GM21576 (cell line): ENCODE measurements at regions not wholly inside any gene's neighbourhood (a gene's known extent, or its start where the extent isn't known, plus 50 kb on each side); places are given as distances from the start of the nearest gene placed in this dataset.

Source experiments
- ATAC-seq: cut with Tn5 transposase; IDR thresholded peaks from one replicate; pipeline ENCODE4 v1.9.1; 2021; ENCODE audit warnings: mild to moderate bottlenecking, moderate library complexity; ENCODE audit not compliant: unreplicated experiment

DNA sequence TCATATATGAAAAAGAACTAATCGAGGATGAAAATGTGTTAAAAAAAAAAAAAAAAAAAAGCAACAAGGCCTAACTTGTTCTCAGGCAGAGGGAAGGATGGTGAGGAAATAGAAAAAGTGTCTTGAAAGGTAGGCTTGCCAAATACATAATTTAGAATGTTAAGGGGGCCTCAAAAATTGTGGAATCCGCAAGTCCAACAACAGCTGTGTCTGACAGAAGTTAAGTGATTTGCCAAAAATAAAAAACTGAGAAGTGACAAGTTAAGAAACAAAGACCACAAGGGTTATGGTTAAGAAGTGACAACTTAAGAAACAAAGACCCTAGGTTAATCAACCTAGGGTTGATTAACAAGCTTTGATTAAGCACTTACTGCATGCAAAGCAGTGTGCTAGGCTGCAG lies 110.6 kb downstream of the P2RY1 start:
- no peak for ATAC-seq

DNA sequence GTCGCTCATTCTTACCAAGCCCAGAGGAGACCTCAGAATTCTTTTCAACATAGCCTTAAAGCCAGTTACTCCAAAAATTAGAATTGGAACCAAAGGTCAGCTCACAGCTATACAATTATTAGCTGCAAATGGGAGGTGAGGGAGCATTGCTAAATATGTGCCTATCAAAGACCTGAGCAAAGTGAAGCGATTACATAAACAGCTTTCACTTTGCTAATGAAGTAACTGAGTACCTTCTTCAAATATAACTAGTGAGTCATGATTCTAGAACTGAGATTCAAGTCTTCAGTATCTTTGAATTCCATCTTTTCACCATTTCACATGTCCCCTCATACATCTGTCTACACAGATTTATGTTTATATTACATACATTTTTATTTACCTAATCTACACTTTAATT lies 122.6 kb downstream of the P2RY1 start:
- ATAC-seq, result no peak

DNA sequence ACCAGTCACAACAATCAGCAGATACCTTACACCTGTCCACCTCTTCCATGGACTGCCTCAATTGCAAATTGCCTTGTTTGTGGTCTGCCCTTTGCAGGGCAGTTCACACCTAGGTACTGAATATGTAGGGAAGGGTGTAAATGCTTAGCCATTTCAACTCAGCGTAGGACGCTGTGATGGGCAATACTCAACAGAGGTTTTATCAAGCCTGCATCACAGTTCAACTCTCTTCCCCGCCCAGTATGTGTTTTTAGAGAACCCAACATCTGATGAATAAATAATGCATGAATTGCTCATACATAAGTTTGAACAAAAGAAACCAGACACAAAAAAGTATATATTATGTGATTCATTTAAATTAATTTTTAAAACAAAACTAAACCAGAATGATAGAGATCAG lies 124.4 kb downstream of the P2RY1 start:
- no peak for ATAC-seq

DNA sequence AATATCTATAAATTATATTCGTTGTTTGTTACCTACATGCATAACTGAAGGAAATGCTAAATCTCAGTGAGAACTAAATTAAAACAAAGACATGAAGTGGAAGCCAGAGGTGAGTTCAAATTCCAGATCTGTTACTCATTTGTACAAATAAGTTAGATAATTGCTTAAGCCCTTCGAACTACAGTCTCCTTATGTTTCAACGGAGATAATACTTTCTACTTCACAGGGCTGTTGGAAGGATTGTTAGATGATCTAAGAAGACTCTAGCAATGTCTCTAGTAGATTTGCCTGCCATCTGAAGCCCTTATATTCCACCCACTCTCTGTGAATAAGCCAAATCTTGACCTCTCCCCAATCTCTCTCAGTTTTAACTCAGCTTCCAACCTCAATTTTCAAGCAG lies 125.8 kb downstream of the P2RY1 start:
- no peak for ATAC-seq

DNA sequence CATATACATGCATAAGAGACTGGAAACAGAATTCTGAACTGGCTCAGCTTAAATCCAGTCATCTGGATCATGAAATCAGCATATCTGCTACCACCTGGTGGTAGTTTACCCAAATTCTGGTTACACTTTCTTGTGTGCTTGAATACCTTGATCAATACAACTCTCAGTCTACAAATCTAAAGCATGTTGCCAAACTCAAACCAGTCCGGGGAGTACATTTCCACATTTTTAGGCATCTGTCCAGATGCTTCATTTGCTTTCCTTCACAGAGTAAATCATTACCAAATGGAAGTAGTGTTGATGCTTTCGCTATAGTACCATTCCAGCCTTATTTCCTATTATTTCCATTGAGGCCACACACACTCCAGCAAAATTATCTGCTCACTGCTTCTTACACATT lies 126.4 kb downstream of the P2RY1 start:
- peak; percentile 55 for ATAC-seq

DNA sequence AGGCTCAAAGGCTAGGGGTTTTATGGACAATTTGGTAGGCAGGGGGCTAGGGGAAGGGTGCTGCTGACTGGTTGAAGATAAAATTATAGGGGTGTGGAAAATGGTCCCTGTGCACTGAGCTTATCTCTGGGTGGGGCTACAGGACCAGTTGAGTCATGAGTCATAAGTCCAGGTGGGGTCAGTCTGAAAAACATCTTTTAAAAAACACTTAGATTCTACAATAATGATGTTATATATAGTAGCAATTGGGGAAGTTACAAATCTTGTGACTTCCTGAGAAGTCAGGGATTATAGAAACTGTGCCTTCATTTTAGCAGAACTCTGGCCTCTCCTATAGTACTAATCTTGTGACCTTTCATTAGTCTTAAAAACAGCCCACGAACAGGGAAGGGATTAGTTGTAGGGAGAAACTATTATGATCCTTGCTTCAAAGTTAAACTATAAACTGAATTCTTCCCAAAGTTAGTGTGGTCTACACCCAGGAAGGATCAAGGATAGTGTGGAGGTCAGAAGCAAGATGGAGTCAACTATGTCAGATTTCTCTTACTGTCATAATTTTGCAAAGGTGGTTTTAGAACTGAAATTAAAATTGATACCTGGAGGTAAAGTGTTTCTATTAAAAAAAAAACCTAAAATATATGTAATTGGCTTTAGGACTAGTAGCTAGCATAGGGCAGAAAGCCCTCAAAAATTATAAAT lies 130.1 kb downstream of the P2RY1 start:
- ATAC-seq, result no peak

DNA sequence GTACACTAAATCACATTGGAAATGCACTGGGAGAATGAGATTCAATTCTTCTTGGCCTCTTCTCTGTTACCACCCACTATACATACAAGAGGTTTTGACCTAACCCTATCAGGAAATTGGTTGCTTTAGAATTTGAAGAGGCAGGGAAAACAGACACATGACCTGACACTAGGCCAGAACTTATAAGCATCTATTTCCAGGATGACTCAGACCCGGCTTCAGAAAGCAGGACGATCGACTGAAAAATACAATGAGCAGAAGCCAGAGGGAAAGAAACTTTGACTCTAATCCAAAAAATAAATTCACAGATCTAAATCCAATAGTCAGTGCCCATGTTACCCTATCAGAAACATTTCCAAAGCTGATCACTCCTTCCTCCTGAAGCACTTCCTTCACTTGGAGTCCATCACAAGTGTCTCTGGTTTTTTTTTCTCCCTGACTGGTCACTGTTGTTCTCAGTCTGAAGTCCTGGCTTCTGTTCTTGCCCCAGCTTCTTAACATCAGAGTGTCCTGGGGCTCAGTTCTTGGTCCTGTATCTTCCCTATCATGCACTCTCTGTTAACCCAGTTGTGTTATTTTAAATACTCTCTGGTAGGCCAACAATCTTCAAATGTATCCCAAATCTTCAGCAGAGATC lies 133.6 kb downstream of the P2RY1 start:
- ATAC-seq, result no peak

DNA sequence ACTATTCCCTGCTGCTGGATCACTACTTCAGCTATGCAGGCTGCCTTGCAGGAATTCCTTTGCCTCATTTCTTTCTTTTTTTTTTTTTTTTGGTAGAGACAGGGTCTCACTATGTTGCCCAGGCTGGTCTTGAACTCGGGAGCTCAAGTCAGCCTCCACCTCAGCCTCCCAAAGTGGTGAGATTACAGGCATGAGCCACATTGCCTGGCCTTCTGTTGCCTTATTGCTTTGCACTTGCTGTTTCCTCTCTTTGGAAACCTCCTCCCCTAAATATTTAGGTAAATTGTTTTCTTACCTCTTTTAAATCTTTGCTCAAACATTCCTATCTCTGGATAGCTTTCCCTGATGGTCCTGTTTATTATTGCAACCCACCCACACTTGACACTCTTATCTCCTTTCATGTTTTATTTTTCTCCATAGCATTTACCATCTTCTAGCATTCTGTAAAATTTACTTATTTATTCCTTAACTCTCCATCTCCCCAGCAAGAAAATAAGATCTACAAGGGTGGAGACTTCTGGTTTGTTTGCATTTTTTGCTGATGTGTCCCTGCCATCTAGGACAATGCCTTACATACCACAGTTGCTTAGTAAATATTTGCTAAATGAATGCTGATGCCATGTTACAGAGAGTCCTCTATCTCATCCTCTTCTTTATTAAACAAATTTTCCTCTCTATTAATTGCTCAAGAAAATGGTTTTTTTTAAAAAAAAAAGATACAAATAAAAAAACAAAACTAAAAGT lies 134.8 kb downstream of the P2RY1 start:
- ATAC-seq, result no peak

DNA sequence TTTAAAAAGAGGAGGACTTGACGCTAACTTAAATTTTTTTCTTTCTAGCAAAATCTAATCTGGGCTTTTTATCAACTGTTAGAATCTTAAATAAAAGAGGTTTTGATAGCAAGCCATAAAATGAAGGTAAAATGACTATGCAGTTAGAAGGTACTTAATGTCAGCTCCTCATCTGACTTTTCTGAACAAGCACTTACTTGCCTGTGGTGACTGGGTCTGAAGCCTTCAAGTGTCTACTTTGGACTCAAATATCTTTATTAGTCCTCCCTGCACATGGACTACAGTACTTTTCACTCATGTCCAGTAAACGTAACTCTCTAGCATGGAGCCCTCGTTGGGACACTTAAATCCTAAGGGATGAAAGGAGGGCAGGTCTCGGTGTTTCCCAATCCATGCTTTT lies 135.9 kb downstream of the P2RY1 start:
- no peak for ATAC-seq

DNA sequence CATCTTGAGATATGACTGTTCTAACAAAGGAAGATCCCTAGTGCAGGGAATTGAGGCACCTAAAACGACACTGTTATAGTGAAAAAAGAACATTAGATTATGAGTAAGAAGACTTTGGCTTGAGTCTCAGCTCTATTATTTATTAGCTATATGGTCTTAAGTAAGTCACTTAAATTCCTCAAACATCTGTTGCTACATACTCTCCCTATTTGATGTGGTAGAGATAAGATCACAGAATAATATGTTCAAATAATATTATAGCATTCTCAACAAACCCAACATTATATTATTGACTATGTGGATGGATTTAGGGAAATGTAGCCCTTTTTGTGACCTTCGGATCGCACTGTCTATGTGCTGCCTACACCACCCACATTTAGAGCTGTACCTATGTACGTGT lies 136.9 kb downstream of the P2RY1 start:
- ATAC-seq, result no peak

DNA sequence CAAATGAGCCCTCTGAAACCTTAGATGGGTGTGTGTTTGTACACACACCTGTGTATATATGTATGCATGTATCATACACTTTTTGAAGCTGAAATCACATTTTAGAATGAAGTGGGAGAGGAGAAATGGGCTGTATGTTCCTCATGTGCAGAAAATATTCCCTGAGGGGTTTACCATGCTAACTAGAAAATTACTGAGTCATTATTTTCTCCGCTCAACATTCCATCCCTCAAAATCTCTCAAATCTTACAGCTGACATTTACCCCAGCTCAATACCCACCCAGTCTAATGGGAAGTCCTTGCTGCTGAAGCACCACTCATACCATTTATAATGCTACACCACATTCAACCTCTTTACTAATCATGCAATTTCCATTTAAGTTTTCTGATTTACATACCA lies 138.6 kb downstream of the P2RY1 start:
- ATAC-seq, result no peak

DNA sequence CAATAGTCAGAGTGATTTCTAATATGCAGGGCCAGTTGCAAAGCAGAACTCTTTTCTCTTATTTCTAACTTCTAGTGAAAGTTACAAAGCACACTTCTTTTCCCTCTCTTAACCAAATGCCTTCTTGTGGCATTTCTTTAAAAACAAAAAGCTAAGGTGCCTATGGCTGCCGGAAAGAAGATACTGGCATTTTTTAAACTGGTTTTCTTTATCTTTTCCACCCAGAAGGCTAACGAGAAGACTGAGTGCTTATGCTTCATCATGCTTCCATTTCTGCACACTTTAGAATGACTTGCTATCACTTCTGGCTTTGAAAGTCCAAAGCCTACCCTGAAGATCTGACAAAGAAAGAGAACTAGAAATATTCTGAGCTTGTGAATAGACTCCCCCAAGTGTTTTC lies 141.3 kb downstream of the P2RY1 start:
- no peak for ATAC-seq

DNA sequence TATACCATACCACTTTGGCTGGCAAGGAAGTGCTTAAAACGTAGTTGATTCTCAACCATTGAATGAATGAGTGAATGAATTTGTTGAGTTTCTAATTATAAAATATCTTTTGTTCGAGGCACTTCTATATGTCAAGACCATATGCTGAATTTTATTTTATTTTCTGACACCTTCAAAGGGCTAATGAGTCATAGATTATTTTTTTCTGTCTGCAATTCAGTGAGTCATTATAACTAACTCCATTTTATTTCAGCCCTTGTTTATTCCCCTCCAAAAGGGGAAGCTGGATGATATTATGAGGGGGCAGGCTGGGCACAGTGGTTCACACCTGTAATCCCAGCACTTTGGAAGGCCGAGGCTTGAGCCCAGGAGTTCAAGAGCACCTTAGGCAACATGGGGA lies 142.4 kb downstream of the P2RY1 start:
- ATAC-seq, result no peak

DNA sequence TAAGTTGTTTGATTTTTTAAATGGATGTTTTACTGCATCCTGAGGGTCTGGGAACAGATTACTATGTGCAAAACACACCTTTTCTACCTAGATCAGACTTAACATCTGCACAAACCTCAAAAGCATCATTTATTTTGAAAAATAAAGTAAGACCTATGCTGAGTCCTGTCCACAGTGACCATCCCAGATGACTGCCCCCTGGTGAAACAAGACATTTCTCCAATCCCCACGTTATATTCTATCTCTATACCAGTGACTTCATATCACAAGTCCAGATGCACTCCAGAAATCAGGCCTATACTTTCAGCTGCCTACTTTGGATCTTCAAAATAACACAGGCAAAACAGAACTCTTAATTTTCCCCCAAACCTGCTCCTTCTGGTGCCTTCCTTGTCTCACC lies 143.2 kb downstream of the P2RY1 start:
- no peak for ATAC-seq

DNA sequence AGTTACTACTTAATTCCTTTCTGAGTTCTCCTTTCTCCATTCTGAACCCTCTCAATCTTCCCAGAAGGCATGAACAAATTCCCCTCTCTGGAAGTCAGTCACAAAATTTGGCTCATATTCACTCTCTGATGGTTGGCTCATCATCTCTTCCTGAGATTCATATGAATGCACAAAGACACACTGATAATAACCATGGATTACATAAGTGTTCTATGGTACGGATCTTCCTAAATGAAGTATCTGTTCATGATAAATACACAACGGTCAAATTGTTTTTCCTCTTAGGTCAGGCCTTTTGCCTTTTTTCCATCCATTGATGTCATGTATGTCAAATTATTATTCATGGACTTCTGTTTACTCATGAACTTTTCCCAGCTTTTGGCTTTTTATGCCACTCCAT lies 162.6 kb downstream of the P2RY1 start:
- ATAC-seq, result no peak

DNA sequence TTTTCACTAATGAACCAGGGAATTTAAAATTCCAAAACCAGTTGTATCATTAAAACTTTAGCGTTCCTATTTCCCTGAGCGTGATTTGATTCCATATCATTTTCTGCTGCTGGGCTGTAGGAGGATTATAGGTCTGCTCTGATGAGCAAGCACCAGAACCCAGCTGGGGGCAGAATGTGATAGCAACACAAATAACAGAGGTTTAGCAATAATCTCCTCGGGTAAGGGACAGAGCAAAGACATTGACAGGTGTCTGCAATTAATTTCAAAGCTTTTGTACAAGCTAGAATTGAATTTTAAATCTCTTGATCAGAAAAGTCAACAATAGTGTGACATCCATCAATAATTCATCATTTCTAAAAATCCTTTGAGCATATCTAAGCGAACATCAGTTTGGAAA lies 163.4 kb upstream of the RAP2B start:
- ATAC-seq, result no peak

DNA sequence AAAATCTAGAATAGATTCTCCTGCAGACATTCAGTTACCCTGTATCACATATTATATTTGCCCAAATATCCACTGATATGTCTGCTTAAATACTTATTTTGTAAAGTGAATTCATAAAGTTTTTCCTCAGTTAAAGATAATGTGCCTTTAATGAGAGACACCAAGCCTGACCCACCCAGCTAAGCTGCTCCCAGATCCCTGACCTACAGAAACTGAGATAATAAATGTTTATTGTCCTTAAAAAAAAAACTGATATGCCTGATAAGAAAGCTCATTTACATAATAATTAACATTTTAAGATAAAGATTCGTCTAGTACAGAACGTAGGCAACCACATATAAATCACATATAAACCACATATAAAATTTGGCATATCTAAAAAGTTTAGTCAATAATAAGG lies 161.7 kb upstream of the RAP2B start:
- ATAC-seq, result no peak

DNA sequence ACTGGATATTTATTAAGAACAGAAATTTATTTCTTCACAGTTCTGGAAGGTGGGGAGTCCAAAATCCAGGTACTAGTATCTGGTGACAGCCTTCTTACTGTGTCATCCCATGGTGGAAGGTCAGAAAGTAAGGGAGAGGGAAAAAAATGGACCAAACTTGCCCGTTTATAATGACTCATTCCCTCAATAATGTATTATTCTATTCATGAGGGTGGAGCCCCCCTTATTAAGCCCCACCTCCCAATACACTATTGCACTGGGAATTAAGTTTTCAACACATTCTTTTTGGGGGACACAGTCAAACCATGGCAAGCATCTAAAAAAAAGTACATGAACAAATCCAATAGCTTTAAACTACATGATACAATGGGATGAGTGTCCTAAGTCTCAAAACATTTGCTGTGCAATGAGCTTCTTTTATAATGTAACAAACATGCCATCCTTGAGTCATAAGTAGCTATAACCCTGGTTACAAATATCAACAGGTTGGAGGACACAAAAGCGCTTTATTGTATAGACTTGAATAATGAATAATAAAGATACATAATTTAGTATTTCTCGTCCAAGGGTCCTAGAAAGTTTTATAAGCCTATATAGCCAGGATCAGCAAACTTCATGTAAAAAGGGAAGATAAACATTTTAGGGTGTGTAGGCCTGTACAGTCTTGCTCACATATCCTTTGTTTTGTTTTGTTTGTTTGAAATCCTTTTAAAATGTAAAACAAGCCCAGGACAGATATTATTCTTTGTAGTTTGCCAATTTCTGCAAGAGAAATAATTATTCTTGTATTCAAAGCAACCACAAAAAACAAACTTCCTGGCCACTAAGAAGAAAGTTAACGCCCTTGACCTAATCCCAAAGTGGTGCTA lies 160.6 kb upstream of the RAP2B start:
- no peak for ATAC-seq

DNA sequence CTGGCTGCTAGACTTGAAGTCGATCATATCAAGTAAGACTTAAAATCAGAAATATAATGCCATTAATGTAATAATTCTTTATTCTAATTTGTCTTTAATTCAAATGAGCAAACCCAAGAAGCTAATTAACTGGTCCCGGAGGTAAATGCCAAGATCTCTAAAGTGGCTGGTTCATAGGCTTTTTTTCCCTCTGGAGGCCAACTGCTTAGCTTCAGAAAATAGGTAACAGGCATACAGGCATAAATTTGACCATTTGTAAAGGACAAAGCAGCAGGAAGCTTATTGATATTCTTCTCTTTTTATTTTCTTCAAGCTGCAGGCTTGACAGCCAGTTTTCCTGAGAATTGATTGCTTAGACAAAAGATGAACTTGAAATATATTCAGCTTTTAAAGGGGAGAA lies 158.6 kb upstream of the RAP2B start:
- no peak for ATAC-seq

DNA sequence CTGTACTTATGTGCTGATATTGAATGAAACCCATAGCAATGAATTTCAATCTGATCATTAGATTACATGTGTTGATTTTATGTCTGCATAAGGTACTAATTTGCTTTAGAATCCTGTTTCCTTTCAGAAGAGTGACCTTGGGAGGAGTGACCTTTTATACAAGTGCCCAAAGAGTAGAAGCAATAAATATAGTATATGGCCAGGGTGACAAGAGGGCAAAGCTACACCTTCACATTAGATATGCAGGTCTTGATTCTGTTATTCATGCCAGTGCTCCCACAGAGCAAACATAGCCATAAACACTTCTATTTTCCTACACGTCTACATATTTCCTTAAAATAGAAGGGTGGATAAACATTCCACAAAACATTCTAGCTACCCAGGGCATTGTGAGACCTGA lies 158.2 kb upstream of the RAP2B start:
- ATAC-seq, result no peak

DNA sequence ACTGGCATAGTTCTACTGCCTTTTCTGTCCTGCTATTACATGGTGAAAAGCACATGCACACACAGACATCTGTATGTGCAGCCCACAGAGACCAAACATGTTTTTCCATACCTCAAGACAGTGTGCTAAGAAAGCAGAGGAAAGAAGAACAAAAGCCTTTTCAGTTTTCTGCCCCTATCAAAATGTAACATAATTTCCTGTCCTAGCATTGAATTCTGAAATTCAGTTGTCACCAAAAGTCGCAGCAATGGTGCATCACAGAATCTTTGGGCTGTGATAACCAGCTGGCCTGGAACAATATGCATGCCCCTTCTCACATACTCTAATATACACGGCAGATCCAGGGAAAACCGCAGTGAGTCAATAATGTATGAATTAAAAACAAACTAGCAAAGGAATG lies 153.8 kb upstream of the RAP2B start:
- ATAC-seq, result no peak
